HG03469 (cell line): ENCODE measurements at regions not wholly inside any gene's neighbourhood (a gene's known extent, or its start where the extent isn't known, plus 50 kb on each side); places are given as distances from the start of the nearest gene placed in this dataset.

Source experiments
- ATAC-seq: cut with Tn5 transposase; IDR thresholded peaks from one replicate; pipeline ENCODE4 v1.9.1; 2021; ENCODE audit warnings: mild to moderate bottlenecking, moderate library complexity, moderate number of reproducible peaks; ENCODE audit not compliant: unreplicated experiment

GRCh38 chr12:59087691-59088090 is 167.4 kb upstream of the LRIG3 start:
- ATAC-seq = no peak

GRCh38 chr12:59087077-59087673 is 166.9 kb upstream of the LRIG3 start:
- no peak for ATAC-seq

- no peak for ATAC-seq
Measured at GRCh38 chr12:59086126-59086525, 165.8 kb upstream of the LRIG3 start.

DNA sequence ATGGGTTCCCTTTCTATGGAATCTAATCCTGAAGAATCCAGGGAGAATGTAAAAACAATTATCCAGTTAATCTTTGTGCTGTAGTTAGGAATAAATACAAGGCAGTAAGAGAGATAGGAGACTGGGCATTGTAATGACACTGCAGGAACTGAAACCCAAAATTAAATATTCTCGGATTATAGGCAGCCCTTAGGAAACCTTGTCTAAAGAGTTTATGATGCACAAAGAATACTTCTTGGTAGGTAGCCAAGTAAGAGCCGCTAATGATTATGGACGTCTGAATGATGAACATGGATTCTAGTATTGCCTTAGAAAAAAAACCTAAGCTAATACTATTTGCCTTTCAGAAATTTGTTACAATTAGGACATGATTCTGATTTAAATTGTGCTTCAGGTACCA is 165.4 kb upstream of the LRIG3 start:
- no peak for ATAC-seq

GRCh38 chr12:59084511-59085375 is 164.4 kb upstream of the LRIG3 start:
- ATAC-seq = no peak

DNA sequence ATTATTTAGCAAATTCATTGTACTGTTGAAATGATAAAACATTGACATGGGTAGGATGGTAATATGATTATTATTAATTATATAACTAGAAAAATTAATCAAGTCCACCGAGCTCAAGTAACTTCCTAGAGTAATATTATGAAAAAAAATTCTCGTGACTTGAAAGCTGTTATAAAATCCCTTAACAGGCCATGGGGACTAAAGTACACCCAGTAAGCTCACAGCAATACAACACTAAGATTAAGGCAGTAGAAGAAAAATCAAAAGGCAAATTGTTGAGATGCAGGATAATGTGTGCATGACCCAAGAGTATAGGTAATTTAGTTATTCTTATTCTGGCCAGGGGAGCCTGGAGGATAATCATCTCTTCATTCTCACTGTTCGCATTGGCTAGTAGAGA is 162.6 kb upstream of the LRIG3 start:
- ATAC-seq = no peak

GRCh38 chr12:59080101-59080500 is 159.8 kb upstream of the LRIG3 start:
- ATAC-seq = no peak

GRCh38 chr12:59079472-59079871 is 159.2 kb upstream of the LRIG3 start:
- no peak for ATAC-seq

DNA sequence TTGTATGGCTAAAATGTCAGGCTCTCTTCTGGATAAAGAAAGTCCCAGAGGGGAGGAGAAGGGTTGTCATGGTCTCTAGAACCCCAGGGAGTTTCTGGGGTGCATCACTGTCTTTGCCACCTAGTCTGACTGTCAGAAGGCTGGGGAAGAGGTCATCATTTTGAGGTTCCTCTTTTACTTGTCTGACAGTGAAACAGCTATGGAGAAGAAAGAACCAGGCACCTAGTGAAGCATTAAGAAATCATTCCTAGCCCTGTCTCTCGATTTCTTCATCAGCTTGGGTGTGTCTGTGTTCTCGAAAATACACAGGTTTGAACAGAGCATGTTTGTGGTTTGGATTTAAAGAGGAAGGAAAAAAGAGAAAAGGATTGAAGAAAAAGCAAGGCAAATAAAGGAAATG is 158.7 kb upstream of the LRIG3 start:
- no peak for ATAC-seq

- no peak for ATAC-seq
Measured at GRCh38 chr12:59077575-59078426, 157.5 kb upstream of the LRIG3 start.

- ATAC-seq = no peak
Measured at GRCh38 chr12:59077153-59077552, 156.8 kb upstream of the LRIG3 start.

DNA sequence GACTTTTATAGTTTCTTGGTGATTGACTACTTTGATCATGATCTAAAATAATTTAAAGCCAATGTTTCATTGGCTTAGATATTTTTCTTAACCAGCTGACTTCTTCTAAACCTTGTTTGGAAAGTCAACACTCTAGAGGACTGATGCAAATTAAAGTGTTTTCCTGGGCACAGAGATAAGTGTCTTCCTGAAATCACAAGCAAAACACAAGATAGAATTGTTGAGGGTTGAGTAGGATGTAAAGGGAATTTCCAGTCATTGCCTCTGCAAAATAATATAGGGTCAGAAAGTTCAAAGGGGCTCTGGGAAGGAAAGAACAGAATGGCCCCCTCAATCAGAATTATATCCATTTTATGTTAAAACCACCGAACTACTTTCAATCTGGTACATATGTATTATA is 156.3 kb upstream of the LRIG3 start:
- no peak for ATAC-seq

DNA sequence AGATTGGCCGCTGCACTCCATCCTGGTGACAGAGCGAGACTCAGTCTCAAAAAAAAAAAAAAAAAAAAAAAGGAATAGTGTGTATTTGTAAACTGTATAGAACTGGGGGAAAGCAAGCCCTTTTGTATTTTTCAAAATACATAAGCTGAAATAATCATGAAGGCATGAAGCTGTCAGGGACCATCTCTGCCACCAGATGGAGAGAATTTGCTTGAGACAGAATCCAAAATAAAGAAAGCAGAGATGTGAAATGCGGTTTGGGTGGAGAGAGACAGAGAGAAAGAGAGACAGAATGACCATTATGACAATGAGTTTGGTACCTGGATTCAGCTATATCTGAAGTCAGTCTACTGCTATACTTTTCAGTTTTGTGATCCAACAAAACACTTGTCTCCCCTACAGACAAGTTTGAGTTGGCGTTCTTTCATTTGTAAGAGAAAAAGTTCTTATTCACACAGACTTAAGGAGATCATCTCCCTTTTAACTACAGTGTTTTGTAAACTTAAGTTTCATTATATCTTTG is 155.7 kb upstream of the LRIG3 start:
- no peak for ATAC-seq

GRCh38 chr12:59075141-59075540 is 154.8 kb upstream of the LRIG3 start:
- ATAC-seq = no peak

GRCh38 chr12:59070322-59070933 is 150.1 kb upstream of the LRIG3 start:
- ATAC-seq = no peak

- no peak for ATAC-seq
Measured at GRCh38 chr12:59069516-59069915, 149.2 kb upstream of the LRIG3 start.

- no peak for ATAC-seq
Measured at GRCh38 chr12:59068436-59068835, 148.1 kb upstream of the LRIG3 start.

- ATAC-seq = no peak
Measured at GRCh38 chr12:59067083-59067482, 146.8 kb upstream of the LRIG3 start.

- ATAC-seq = no peak
Measured at GRCh38 chr12:59066445-59066844, 146.1 kb upstream of the LRIG3 start.

- no peak for ATAC-seq
Measured at GRCh38 chr12:59059088-59059935, 139.0 kb upstream of the LRIG3 start.
